Cardiac muscle cell (in vitro differentiated cells and primary cell): ENCODE measurements at regions not wholly inside any gene's neighbourhood (a gene's known extent, or its start where the extent isn't known, plus 50 kb on each side); places are given as distances from the start of the nearest gene placed in this dataset.
A peak's percentile ranks its signal among the peaks of the same experiment; 100 is the strongest.

Experiments used
- DNase-seq, 2 donors: peaks; one replicate each; pipeline versions ENCODE4 v3.0.0 to v3.0.0-alpha.2; 2010 to 2017; ENCODE audit warnings: low read depth in 1 of 2, low spot score in 1 of 2
- H3K27ac ChIP-seq: fragments of 200-600 bp; sonication (generic); 2 replicates; pipeline ENCODE4 v1.5.1; 2016
- H3K27me3 ChIP-seq: fragments of 200-600 bp; sonication (generic); 2 replicates; pipeline ENCODE4 v1.6.0; 2016; ENCODE audit warnings: control low read depth
- H3K36me3 ChIP-seq: fragments of 200-600 bp; sonication (generic); 2 replicates; pipeline ENCODE4 v1.5.1; 2016; ENCODE audit warnings: control low read depth
- H3K4me1 ChIP-seq: fragments of 200-600 bp; sonication (generic); 2 replicates; pipeline ENCODE4 v1.8.1; 2017; ENCODE audit warnings: low read depth, mild to moderate bottlenecking, mixed run types
- H3K4me3 ChIP-seq: fragments of 200-600 bp; sonication (generic); 2 replicates; pipeline ENCODE4 v1.5.1; 2016; ENCODE audit warnings: mild to moderate bottlenecking
- H3K9me3 ChIP-seq: fragments of 200-600 bp; sonication (generic); 2 replicates; pipeline ENCODE4 v1.5.1; 2017; ENCODE audit warnings: low read depth, mild to moderate bottlenecking, control low read depth
- TF ChIP-seq, protein P1 (sequence below): IDR thresholded peaks from 2 replicates; pipeline ENCODE4 v1.5.1; 2012; ENCODE audit warnings: low read depth, mild to moderate bottlenecking, low read length

DNA sequence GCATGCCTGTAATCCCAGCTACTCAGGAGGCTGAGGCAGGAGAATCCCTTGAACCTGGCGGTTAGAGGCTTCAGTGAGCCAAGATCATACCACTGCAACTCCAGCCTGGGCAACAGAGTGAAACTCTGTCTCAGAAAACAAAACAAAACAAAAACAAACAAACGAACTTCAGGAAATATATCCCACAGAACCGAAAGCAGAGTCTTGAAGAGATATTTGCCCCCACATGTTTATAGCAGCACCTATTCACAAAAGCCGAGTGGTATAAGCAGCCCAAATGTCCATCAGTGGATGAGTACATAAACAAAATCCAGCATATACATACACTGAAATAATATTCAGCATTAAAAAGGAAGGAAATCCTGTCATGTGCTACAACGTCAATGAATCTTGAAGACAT lies 57.6 kb upstream of the GRIN3A start:
- Histone ChIP-seq H3K27ac (no peak overlapping the region), H3K9me3 (no peaks in the 10 kb centered on the region), H3K4me3 (no peak overlapping the region), H3K4me1 (no peaks in the 10 kb centered on the region), H3K36me3 (no peaks in the 10 kb centered on the region), H3K27me3 (no peaks in the 10 kb centered on the region)
- no peak for DNase-seq
- TF ChIP-seq, protein P1, sequence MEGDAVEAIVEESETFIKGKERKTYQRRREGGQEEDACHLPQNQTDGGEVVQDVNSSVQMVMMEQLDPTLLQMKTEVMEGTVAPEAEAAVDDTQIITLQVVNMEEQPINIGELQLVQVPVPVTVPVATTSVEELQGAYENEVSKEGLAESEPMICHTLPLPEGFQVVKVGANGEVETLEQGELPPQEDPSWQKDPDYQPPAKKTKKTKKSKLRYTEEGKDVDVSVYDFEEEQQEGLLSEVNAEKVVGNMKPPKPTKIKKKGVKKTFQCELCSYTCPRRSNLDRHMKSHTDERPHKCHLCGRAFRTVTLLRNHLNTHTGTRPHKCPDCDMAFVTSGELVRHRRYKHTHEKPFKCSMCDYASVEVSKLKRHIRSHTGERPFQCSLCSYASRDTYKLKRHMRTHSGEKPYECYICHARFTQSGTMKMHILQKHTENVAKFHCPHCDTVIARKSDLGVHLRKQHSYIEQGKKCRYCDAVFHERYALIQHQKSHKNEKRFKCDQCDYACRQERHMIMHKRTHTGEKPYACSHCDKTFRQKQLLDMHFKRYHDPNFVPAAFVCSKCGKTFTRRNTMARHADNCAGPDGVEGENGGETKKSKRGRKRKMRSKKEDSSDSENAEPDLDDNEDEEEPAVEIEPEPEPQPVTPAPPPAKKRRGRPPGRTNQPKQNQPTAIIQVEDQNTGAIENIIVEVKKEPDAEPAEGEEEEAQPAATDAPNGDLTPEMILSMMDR, result no peak

- Histone ChIP-seq H3K9me3 (no peaks in the 10 kb centered on the region), H3K4me1 (no peaks in the 10 kb centered on the region), H3K27me3 (no peaks in the 10 kb centered on the region), H3K4me3 (no peak overlapping the region), H3K36me3 (no peaks in the 10 kb centered on the region), H3K27ac (no peak overlapping the region)
- no peak for DNase-seq
- TF ChIP-seq, protein P1, result no peak
These were observed 56.7 kb upstream of the GRIN3A start for GRCh38 chr9:101795147-101795546.

- Histone ChIP-seq H3K27ac (no peak overlapping the region), H3K36me3 (no peaks in the 10 kb centered on the region), H3K9me3 (no peaks in the 10 kb centered on the region), H3K4me3 (no peak overlapping the region), H3K4me1 (no peaks in the 10 kb centered on the region), H3K27me3 (no peaks in the 10 kb centered on the region)
- TF ChIP-seq, protein P1, result no peak
- DNase-seq, result no peak
These were observed 54.0 kb upstream of the GRIN3A start for GRCh38 chr9:101792475-101792874.

DNA sequence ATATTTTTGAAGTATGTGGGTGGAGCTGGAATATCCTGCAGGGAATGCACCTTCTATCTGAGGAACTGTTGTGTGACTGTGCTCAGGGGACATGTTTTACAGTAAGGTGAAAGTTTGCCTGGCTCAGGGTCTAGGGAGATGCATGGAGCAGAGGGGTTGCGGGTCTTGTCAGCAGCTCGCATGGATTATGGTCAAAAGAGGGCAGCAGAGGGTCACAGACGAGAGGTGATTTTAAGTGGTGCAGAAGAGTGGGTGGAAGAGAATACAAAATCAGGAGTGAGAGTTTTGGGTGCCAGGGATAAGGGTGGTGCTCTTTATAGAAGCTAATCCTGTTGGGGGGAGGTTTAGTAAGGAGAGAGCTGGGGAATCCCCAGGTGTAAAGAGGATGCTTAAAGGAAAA lies 53.5 kb upstream of the GRIN3A start:
- H3K27me3 ChIP-seq, result no peaks in the 10 kb centered on the region
- H3K4me3 ChIP-seq, result no peak overlapping the region
- TF ChIP-seq, protein P1, result no peak
- H3K27ac ChIP-seq, result no peak overlapping the region
- H3K9me3 ChIP-seq, result no peaks in the 10 kb centered on the region
- H3K4me1 ChIP-seq, result no peaks in the 10 kb centered on the region
- no peaks in the 10 kb centered on the region for H3K36me3 ChIP-seq
- DNase-seq, result peak; percentile 5 to 63

DNA sequence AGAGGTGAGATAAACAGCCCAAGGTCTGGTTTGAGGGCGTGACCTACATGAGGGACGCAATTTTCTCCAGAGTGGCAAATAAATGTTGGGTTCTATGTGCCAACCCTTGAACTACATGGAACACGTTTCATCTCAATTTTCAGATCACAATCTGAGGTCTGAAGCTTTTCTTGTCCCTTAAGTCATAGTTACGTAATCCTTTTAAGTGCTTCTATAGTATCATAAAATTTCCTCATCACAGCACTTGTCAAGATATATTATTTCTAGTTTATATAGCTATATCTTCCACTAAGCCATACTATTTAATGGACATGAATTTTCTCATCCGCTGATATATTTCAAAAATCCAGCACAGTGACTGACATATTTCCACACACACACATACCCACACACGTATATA lies 53.1 kb upstream of the GRIN3A start:
- H3K27ac ChIP-seq, result no peak overlapping the region
- DNase-seq, result no peak
- H3K9me3 ChIP-seq, result no peaks in the 10 kb centered on the region
- no peaks in the 10 kb centered on the region for H3K27me3 ChIP-seq
- H3K36me3 ChIP-seq, result no peaks in the 10 kb centered on the region
- H3K4me3 ChIP-seq, result no peak overlapping the region
- TF ChIP-seq, protein P1, result no peak
- no peaks in the 10 kb centered on the region for H3K4me1 ChIP-seq
